ENCODE measurements at regions not wholly inside any gene's neighbourhood (a gene's known extent, or its start where the extent isn't known, plus 50 kb on each side); places are given as distances from the start of the nearest gene placed in this dataset.
"Not testable (repeated sequence)": the region's sequence is repeated elsewhere in the genome, so short reads cannot be mapped to it uniquely, and the experiment has no call there.

DNA sequence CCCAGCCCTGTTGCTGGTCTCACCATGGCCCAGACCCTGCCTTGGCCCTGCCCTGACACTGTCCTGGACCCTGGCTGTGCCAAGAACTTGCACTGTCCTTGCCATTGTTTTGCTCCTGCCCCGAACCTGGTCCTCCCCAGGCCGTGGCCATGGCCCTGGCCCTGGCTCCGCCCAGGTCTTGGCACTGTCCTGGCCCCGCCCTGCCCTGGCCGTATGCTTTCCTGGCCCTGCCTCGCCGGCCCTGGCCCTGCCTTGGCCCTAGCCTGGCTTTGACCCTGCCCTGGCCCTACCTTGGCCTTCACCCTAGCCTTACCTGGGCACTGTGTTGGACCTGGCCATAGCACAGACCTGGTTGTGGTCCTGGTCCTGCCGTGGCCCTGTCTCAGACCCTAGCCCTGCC, 1558.9 kb downstream of the RPIA start:
- H3K4me3 ChIP-seq; H3K27me3 ChIP-seq; DNase-seq; H3K4me1 ChIP-seq (replicated peaks in 1 of 2); H3K36me3 ChIP-seq (replicated peaks in 1 of 2); H3K9me3 ChIP-seq (replicated peaks in 1 of 3); H3K27ac ChIP-seq; intact Hi-C loops (cut with DNase I): not testable (repeated sequence)
- WGBS, 4 donors = 76 to 92% (median 76%) methylated on average over 6 to 8 of the region's 8 CpGs; no CpG with 5 or more reads in 1 of the 4 donors

DNA sequence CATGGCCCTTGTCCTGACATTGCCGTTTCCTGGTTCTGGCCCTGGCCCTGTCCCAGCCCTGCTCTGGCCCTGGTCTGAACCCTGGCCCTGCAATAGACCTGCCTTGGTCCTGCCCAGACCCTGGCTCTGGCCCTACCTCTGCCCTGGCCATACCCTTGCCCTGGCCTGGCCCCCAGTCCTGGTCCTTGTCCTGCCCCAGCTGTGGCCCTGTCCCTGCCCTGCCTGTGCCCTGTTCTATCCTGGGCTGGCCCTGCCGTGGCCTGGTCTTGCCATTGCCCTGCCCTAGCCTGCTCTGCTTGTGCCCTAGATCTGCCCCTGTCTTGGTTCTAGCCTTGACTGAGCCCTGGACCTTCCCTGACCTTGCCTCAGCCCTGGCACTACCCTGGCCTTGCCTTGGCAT, 1560.1 kb downstream of the RPIA start:
- H3K27me3 ChIP-seq; DNase-seq; H3K4me1 ChIP-seq (replicated peaks in 1 of 2); H3K4me3 ChIP-seq; H3K9me3 ChIP-seq (replicated peaks in 1 of 3); H3K36me3 ChIP-seq (replicated peaks in 1 of 2); intact Hi-C loops (cut with DNase I); H3K27ac ChIP-seq: not testable (repeated sequence)
- 80 to 91% (median 89%) methylated on average over 1 to 2 of the region's 2 CpGs for WGBS, 4 donors

DNA sequence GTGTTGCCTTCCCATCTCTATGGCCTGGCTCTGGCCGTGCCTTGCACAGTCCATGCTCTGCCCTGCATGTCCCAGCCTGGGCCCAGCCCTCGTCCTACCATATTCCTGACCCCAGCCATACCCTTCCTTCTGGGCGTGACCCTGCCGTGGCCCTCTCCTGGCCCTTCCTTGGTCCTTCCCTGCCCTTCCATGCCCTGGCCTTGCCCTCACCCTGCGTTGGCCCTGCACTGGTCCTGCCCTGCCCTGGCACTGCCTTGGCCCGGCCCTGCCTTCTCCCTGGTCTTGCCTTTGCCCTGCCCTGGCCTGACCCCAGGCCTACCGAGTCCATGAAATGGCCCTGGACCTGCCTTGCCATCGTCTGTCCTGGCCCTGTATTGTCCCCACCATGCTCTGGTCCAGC, 1561.8 kb downstream of the RPIA start:
- WGBS, 4 donors = 82 to 88% (median 85%) methylated on average over 8 of the region's 8 CpGs
- H3K36me3 ChIP-seq (replicated peaks in 1 of 2); H3K4me3 ChIP-seq; intact Hi-C loops (cut with DNase I); H3K27ac ChIP-seq; H3K27me3 ChIP-seq; H3K9me3 ChIP-seq (replicated peaks in 1 of 3); H3K4me1 ChIP-seq (replicated peaks in 1 of 2); DNase-seq: not testable (repeated sequence)

DNA sequence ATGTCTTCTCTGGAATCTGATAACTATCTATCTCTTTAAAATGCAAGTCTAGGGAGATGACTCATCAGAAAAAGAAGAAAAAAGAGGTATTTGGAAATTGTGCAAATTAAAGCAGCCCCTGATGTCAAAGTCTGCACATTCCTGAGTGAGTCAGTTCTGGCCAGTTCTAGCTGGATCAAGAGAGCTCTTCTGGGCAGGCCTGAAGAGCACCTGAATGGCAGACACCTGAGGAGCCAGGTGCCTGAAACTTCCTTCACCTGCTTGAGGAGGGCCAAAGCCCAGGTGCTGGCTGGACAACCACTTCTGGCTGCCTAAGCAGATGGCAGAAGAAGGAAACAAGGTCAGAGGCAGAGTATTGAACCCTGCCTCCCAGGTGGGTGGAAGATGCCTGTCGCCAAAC, 1575.4 kb downstream of the RPIA start:
- H3K27ac ChIP-seq; H3K36me3 ChIP-seq (replicated peaks in 1 of 2); H3K4me3 ChIP-seq; H3K27me3 ChIP-seq; DNase-seq; H3K9me3 ChIP-seq (replicated peaks in 1 of 3); H3K4me1 ChIP-seq (replicated peaks in 1 of 2); intact Hi-C loops (cut with DNase I): not testable (repeated sequence)
- 83 to 100% (median 93%) methylated on average over 1 of the region's 1 CpG; no CpG with 5 or more reads in 1 of the 4 donors for WGBS, 4 donors

DNA sequence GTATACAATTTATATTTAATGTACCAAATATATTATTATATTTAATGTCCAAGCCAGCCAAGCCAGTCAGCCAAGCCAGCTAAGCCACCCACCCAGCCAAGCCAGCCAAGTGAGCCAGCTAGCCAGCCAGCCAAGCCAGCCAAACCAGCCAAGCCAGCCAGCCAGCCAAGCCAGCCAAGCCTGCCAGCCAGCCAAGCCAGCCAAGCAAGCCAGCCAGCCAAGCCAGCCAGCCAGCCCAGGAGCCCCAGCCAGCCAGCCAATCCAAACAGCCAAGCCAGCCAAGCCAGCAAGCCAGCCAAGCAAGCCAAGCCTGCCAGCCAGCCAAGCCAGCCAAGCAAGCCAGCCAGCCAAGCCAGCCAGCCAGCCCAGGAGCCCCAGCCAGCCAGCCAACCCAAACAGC, 1596.3 kb downstream of the RPIA start:
- DNase-seq; intact Hi-C loops (cut with DNase I); H3K4me3 ChIP-seq: not testable (repeated sequence)

DNA sequence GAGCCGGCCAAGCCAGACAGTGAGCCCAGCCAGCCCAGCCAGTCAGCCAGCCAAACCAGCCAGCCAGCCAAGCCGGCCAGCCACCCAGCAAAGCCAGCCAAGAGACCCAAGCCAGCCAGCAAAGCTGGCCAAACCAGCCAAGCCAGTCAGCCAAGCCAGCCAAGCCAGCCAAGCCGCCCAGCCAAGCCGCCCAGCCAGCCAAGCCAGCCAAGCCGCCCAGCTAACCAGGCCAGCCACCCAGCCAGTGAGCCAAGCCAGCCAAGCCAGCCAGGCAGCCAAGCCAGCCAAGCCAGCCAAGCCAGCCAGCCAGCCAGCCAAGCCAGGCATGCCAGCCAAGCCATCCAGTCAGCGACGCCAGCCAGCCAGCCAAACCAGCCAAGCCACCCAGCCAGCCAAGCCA, 1596.9 kb downstream of the RPIA start:
- 92 to 97% methylated on average over 6 of the region's 7 CpGs; no CpG with 5 or more reads in 2 of the 4 donors for WGBS, 4 donors
- H3K4me1 ChIP-seq (replicated peaks in 1 of 2); H3K27me3 ChIP-seq; H3K9me3 ChIP-seq (replicated peaks in 1 of 3); DNase-seq; H3K27ac ChIP-seq; H3K36me3 ChIP-seq (replicated peaks in 1 of 2); intact Hi-C loops (cut with DNase I); H3K4me3 ChIP-seq: not testable (repeated sequence)

More for the DNA sequence above, 1596.3 kb downstream of the RPIA start:
- H3K36me3 ChIP-seq (replicated peaks in 1 of 2); H3K9me3 ChIP-seq (replicated peaks in 1 of 3); H3K4me1 ChIP-seq (replicated peaks in 1 of 2); H3K27ac ChIP-seq; H3K27me3 ChIP-seq: not testable (repeated sequence)

DNA sequence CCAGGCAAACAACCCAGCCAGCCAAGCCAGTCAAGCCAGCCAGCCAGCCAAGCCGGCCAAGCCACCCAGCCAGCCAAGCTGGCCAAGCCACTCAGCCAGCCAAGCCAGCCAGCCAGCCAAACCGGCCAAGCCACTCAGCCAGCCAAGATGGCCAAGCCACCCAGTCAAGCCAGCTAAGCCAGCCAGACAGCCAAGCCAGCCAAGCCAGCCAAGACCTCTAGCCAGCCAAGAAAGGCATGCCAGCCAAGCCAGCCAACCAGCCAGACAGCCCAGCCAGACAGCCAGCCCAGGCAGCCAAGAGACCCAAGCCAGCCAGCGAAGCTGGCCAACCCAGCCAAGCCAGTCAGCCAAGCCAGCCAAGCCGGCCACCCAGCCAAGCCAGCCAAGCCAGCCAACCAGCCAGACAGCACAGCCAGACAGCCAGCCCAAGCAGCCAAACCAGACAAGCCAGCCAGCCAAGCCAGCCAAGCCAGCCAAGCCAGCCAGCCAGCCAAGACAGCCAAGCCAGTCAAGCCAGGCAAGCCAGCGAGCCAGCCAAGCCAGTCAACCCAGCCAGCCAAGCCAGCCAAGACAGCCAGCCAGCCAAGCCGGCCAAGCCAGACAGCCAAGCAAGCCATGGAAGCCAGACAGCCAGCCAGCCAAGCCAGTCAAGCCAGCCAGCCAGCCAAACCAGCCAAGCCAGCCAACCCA, 1598.0 kb downstream of the RPIA start:
- 76 to 81% (median 76%) methylated on average over 2 to 5 of the region's 6 CpGs; no CpG with 5 or more reads in 1 of the 4 donors for WGBS, 4 donors
- H3K9me3 ChIP-seq (replicated peaks in 1 of 3); H3K4me1 ChIP-seq (replicated peaks in 1 of 2); intact Hi-C loops (cut with DNase I); H3K4me3 ChIP-seq; H3K27me3 ChIP-seq; DNase-seq; H3K36me3 ChIP-seq (replicated peaks in 1 of 2); H3K27ac ChIP-seq: not testable (repeated sequence)

DNA sequence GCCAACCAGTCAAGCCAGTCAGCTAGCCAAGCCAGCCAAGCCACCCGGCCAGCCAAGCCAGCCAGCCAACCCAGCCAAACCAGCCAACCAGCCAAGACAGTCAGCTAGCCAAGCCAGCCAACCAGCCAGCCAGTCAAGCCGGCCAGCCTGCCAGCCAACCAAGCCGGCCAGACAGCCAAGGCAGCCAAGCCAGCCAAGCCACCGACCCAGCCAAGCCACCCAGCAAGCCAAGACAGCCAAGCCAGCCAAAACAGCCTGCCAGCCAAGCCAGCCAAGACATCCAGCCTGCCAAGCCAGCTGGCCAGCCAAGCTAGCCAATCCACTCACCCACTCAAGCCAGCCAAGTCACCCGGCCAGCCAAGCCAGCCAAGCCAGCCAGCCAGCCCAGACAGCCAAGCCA, 1599.2 kb downstream of the RPIA start:
- H3K36me3 ChIP-seq (replicated peaks in 1 of 2); H3K27me3 ChIP-seq; DNase-seq; H3K4me1 ChIP-seq (replicated peaks in 1 of 2); intact Hi-C loops (cut with DNase I); H3K9me3 ChIP-seq (replicated peaks in 1 of 3); H3K4me3 ChIP-seq; H3K27ac ChIP-seq: not testable (repeated sequence)
- 80 to 97% (median 90%) methylated on average over 5 of the region's 5 CpGs; no CpG with 5 or more reads in 1 of the 4 donors for WGBS, 4 donors

DNA sequence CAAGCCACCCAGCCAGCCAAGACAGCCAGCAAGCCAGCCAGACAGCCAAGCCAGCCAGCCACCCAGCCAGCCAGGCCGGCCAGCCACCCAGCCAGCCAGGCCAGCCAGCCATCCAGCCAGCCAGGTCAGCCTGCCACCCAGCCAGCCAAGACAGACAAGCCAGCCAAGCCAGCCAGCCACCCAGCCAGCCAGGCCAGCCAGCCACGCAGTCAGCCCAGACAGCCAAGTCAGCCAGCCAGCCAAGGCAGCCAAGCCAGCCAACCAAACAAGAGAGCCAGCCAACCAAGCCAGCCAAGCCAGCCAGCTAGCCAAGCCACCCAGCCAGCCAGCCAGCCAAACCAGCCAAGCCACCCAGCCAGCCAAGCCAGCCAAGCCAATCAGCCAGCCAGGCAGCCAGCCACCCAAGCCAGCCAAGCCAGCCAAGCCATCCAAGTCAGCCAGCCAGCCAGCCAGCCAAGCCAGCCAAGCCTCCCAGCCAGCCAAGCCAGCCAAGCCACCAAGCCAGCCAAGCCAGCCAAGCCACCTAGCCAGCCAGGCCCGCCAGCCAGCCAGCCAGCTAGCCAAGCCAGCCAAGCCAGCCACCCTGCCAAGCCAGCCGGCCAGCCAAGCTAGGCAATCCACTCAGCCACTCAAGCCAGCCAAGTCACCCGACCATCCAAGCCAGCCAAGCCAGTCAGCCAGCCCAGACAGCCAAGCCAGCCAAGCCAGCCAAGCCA, 1599.9 kb downstream of the RPIA start:
- 43 to 63% (median 53%) methylated on average over 4 to 5 of the region's 5 CpGs; no CpG with 5 or more reads in 1 of the 4 donors for WGBS, 4 donors

DNA sequence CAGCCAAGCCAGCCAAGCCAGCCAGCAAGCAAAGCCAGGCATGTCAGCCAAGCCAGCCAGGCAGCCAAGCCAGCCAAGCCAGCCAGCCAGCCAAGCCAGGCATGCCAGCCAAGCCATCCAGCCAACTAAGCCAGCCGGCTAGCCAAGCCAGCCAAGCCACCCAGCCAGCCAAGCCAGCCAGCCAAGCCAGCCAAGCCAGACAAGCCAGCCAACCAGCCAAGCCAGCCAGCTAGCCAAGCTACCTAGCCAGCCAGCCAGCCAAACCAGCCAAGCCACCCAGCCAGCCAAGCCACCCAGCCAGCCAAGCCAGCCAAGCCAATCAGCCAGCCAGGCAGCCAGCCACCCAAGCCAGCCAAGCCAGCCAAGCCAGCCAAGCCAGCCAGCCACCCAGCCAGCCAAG, 1600.5 kb downstream of the RPIA start:
- H3K4me1 ChIP-seq (replicated peaks in 1 of 2); H3K27me3 ChIP-seq; H3K9me3 ChIP-seq (replicated peaks in 1 of 3); H3K36me3 ChIP-seq (replicated peaks in 1 of 2); H3K27ac ChIP-seq; H3K4me3 ChIP-seq; intact Hi-C loops (cut with DNase I); DNase-seq: not testable (repeated sequence)
- 100% methylated on average over 1 of the region's 1 CpG; no CpG with 5 or more reads in 2 of the 4 donors for WGBS, 4 donors

More for the DNA sequence above, 1599.9 kb downstream of the RPIA start:
- H3K36me3 ChIP-seq (replicated peaks in 1 of 2); intact Hi-C loops (cut with DNase I); H3K4me1 ChIP-seq (replicated peaks in 1 of 2); H3K4me3 ChIP-seq; H3K9me3 ChIP-seq (replicated peaks in 1 of 3); H3K27me3 ChIP-seq; H3K27ac ChIP-seq: not testable (repeated sequence)
- peak in 2 of 7 donors; percentile 46 to 47 for DNase-seq

DNA sequence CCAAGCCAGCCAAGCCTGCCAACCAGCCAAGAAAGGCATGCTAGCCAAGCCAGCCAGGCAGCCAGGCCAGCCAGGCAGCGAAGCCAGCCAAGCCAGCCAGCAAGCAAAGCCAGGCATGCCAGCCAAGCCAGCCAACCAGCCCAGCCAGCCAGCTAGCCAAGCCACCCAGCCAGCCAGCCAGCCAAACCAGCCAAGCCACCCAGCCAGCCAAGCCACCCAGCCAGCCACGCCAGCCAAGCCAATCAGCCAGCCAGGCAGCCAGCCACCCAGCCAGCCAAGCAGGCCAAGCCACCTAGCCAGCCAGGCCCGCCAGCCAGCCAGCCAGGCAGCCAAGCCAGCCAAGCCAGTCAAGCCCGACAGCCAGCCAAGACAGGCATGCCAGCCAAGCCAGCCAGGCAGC, 1601.0 kb downstream of the RPIA start:
- H3K4me1 ChIP-seq (replicated peaks in 1 of 2); H3K27ac ChIP-seq; H3K27me3 ChIP-seq; H3K36me3 ChIP-seq (replicated peaks in 1 of 2); intact Hi-C loops (cut with DNase I); H3K4me3 ChIP-seq; H3K9me3 ChIP-seq (replicated peaks in 1 of 3); DNase-seq: not testable (repeated sequence)
- 40 to 83% (median 74%) methylated on average over 1 to 4 of the region's 4 CpGs for whole genome bisulfite sequencing, 4 donors

All from adrenal gland (tissue), 9 donors.